OCI-LY7 (cell line): ENCODE measurements at regions not wholly inside any gene's neighbourhood (a gene's known extent, or its start where the extent isn't known, plus 50 kb on each side); places are given as distances from the start of the nearest gene placed in this dataset.

Experiments
- EZH2phosphoT487 ChIP-seq: fragments of 200-600 bp; sonication (generic); IDR thresholded peaks from 2 replicates; pipeline ENCODE4 v1.6.1; 2018; ENCODE audit warnings: low read depth, borderline replicate concordance, mild to moderate bottlenecking, mixed run types, antibody characterized with exemption, low read length, moderate library complexity, mixed read lengths
- TF ChIP-seq, protein P1 (sequence below): fragments of 200-600 bp; sonication (generic); conservative IDR thresholded peaks from 2 replicates; pipeline ENCODE4 v1.5.1; 2014; ENCODE audit warnings: mild to moderate bottlenecking, antibody characterized with exemption, low read length, moderate library complexity, mixed read lengths

DNA sequence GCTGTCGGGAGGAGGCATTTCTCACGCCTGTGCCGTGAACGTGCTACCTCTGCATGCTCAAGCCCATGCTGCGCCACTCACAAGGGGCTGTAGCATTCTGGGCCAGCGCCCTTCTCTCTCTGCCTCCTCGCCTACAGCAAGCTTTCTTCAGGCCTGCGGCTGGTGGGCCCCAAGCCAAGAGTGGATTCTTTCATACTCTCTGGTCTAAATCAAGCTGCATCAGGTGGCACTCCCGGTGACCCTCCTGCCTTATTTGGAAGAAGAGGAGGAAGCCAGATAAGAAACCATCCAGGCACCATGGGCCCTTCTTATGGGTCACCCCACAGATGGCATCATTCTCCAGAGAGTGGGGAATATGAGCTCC is 86.7 kb upstream of the DUSP5 start:
- TF ChIP-seq, protein P1, sequence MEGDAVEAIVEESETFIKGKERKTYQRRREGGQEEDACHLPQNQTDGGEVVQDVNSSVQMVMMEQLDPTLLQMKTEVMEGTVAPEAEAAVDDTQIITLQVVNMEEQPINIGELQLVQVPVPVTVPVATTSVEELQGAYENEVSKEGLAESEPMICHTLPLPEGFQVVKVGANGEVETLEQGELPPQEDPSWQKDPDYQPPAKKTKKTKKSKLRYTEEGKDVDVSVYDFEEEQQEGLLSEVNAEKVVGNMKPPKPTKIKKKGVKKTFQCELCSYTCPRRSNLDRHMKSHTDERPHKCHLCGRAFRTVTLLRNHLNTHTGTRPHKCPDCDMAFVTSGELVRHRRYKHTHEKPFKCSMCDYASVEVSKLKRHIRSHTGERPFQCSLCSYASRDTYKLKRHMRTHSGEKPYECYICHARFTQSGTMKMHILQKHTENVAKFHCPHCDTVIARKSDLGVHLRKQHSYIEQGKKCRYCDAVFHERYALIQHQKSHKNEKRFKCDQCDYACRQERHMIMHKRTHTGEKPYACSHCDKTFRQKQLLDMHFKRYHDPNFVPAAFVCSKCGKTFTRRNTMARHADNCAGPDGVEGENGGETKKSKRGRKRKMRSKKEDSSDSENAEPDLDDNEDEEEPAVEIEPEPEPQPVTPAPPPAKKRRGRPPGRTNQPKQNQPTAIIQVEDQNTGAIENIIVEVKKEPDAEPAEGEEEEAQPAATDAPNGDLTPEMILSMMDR: no peak
- TF ChIP-seq EZH2phosphoT487: no peak
